Panc1 (cell line): ENCODE measurements at regions not wholly inside any gene's neighbourhood (a gene's known extent, or its start where the extent isn't known, plus 50 kb on each side); places are given as distances from the start of the nearest gene placed in this dataset.

Experiments used
- ATAC-seq: fragments of 200-7000 bp; cut with Tn5 transposase; 2 replicates; pipeline ENCODE4 v1.9.1; 2020; ENCODE audit warnings: mild to moderate bottlenecking, moderate library complexity
- BruUV-seq: library from RNA; stranded (reverse); fragments of 400-500 nt; replicated peaks from 2 replicates; lab custom pipeline; 2021; lab: Mats Ljungman, UMichigan
- CTCF ChIA-PET: fragments of 300-600 bp; sonication (Branson Sonifier 250); formaldehyde crosslinking; loops from one replicate; lab custom pipeline; 2022; ENCODE audit warnings: antibody characterized with exemption; lab: Charles Lee
- POLR2A ChIA-PET: fragments of 300-600 bp; sonication (Branson Sonifier 250); formaldehyde crosslinking; loops from one replicate; lab custom pipeline; 2022; ENCODE audit warnings: antibody characterized with exemption; lab: Charles Lee
- DNase-seq: peaks from one replicate; pipeline ENCODE4 v3.0.0-alpha.2; 2010; ENCODE audit warnings: low read depth, low spot score
- H3K27ac ChIP-seq: 2 replicates; pipeline ENCODE4 v1.5.1; 2011; ENCODE audit warnings: mild to moderate bottlenecking, low read length, inconsistent platforms
- H3K27me3 ChIP-seq: fragments of 200-500 bp; sonication (Bioruptor generic); 2 replicates; pipeline ENCODE4 v1.6.0; 2014; ENCODE audit warnings: low read length, inconsistent platforms; ENCODE audit not compliant: control insufficient read depth, insufficient read depth
- H3K36me3 ChIP-seq: fragments of 200-500 bp; sonication (Bioruptor generic); 2 replicates; pipeline ENCODE4 v1.5.1; 2014; ENCODE audit warnings: inconsistent platforms, mild to moderate bottlenecking, low read length, moderate library complexity; ENCODE audit not compliant: control insufficient read depth, insufficient read depth
- H3K4me1 ChIP-seq: 2 replicates; pipeline ENCODE4 v1.5.1; 2011; ENCODE audit warnings: inconsistent platforms, mild to moderate bottlenecking, low read length, moderate library complexity; ENCODE audit not compliant: control insufficient read depth, insufficient read depth
- H3K4me3 ChIP-seq, 2 experiments: 2 replicates each; pipeline ENCODE4 v1.5.1; 2011 to 2012; ENCODE audit warnings: low read depth in 2 of 2, low read length in 2 of 2, mild to moderate bottlenecking in 2 of 2, inconsistent platforms in 1 of 2, moderate library complexity in 1 of 2
- H3K9me3 ChIP-seq: fragments of 200-500 bp; sonication (Bioruptor generic); 2 replicates; pipeline ENCODE4 v1.5.1; 2014; ENCODE audit warnings: low read depth, mild to moderate bottlenecking, inconsistent platforms, low read length, moderate library complexity; ENCODE audit not compliant: control insufficient read depth, insufficient read depth
- CTCF ChIP-seq: fragments of 450-650 bp; IDR thresholded peaks from 2 replicates; pipeline ENCODE4 v1.5.1; 2017; ENCODE audit warnings: mild to moderate bottlenecking
- POLR2AphosphoS5 ChIP-seq: IDR thresholded peaks from 2 replicates; pipeline ENCODE4 v1.6.1; 2012; ENCODE audit warnings: mild to moderate bottlenecking, low read depth, low read length, moderate library complexity
- REST ChIP-seq, 2 experiments: IDR thresholded peaks; 2 replicates each; pipeline ENCODE4 v1.6.1; 2011 to 2012; ENCODE audit warnings: low read depth in 2 of 2, control low read depth in 1 of 2, low read length in 1 of 2, mild to moderate bottlenecking in 1 of 2, moderate library complexity in 1 of 2; ENCODE audit not compliant: insufficient read depth in 1 of 2
- SIN3A ChIP-seq: IDR thresholded peaks from 2 replicates; pipeline ENCODE4 v1.6.1; 2012; ENCODE audit warnings: low read depth, mild to moderate bottlenecking, low read length, moderate library complexity, borderline replicate concordance; ENCODE audit not compliant: insufficient read depth
- TCF7L2 ChIP-seq: IDR thresholded peaks from 2 replicates; pipeline ENCODE4 v1.6.1; 2011; ENCODE audit warnings: mild to moderate bottlenecking, low read depth, low read length, inconsistent platforms
- in situ Hi-C: cut with HindIII; loops from 2 replicates; pipeline ENCODE4 v1.10.0; 2016; ENCODE audit warnings: low sequenced_read_pairs, low pct_unique_long_range_greater_than_20kb
- intact Hi-C: fragments of 100-400 bp; cut with micrococcal nuclease; formaldehyde crosslinking; loops from one replicate; pipeline ENCODE4 v1.10.0; 2022; ENCODE audit not compliant: unreplicated experiment

GRCh38 chr5:10153808-10154537 is 95.7 kb downstream of the ATPSCKMT start:
- in situ Hi-C loops = no loop called here
- Histone ChIP-seq H3K27ac (no peak overlapping the region), H3K4me3 (no peak overlapping the region), H3K27me3 (no peaks in the 10 kb centered on the region), H3K36me3 (no peaks in the 10 kb centered on the region), H3K9me3 (no peaks in the 10 kb centered on the region), H3K4me1 (no peaks in the 10 kb centered on the region)
- DNase-seq (no peak), ATAC-seq (no peak)
- TF ChIP-seq TCF7L2 = no peak
- intact Hi-C loops = no loop called here
- no TSS peak for BruUV-seq
- CTCF ChIA-PET = no interaction called here
- POLR2A ChIA-PET = no interaction called here

GRCh38 chr5:10153394-10153793 is 96.3 kb downstream of the ATPSCKMT start:
- CTCF ChIA-PET = no interaction called here

More at GRCh38 chr5:10153394-10153793, 96.3 kb downstream of the ATPSCKMT start:
- TF ChIP-seq POLR2AphosphoS5 (no peak), CTCF (no peak), SIN3A (no peak), REST (IDR thresholded peaks at IDR 0.05; ENCODE audit: insufficient read depth in 1 of 2, low read depth in 2 of 2, low read length in 1 of 2) (no peak), TCF7L2 (no peak)
- DNase-seq (no peak), ATAC-seq (no peak)
- POLR2A ChIA-PET = no interaction called here
- H3K27ac ChIP-seq = no peak overlapping the region
- in situ Hi-C loops (no loop called here), intact Hi-C loops (no loop called here)
- H3K4me3 ChIP-seq = no peak overlapping the region
- no peaks in the 10 kb centered on the region for H3K4me1 ChIP-seq
- BruUV-seq = no TSS peak
- no peaks in the 10 kb centered on the region for H3K9me3 ChIP-seq
- H3K36me3 ChIP-seq = no peaks in the 10 kb centered on the region
- no peaks in the 10 kb centered on the region for H3K27me3 ChIP-seq
